Central memory CD8-positive, alpha-beta T cell (primary cell): ENCODE measurements at regions not wholly inside any gene's neighbourhood (a gene's known extent, or its start where the extent isn't known, plus 50 kb on each side); places are given as distances from the start of the nearest gene placed in this dataset.

ENCODE experiments used
- ATAC-seq: fragments of 150-1000 bp; cut with Tn5 transposase; replicated peaks from 2 replicates; pipeline ENCODE4 v1.10.0; 2022; ENCODE audit warnings: mild to moderate bottlenecking, moderate FRiP score, moderate number of reproducible peaks; ENCODE audit not compliant: poor library complexity, severe bottlenecking; ENCODE audit errors: extremely low read depth
- DNase-seq, 2 donors: peaks; one replicate each; pipeline ENCODE4 v3.0.0; 2021; ENCODE audit warnings: low spot score in 2 of 2
- H3K27ac Mint-ChIP-seq: one replicate; pipeline ENCODE4 v1.8.0; 2022; ENCODE audit warnings: low read depth, mild to moderate bottlenecking, moderate library complexity, mixed read lengths
- H3K27me3 Mint-ChIP-seq: one replicate; pipeline ENCODE4 v1.8.0; 2022; ENCODE audit warnings: mixed read lengths
- H3K36me3 Mint-ChIP-seq: one replicate; pipeline ENCODE4 v1.8.0; 2022; ENCODE audit warnings: mild to moderate bottlenecking, moderate library complexity, mixed read lengths; ENCODE audit not compliant: insufficient read depth
- H3K4me1 Mint-ChIP-seq: one replicate; pipeline ENCODE4 v1.8.0; 2022; ENCODE audit warnings: mixed read lengths
- H3K4me3 Mint-ChIP-seq: one replicate; pipeline ENCODE4 v1.8.0; 2022; ENCODE audit warnings: mild to moderate bottlenecking, moderate library complexity, mixed read lengths
- H3K9me3 Mint-ChIP-seq: one replicate; pipeline ENCODE4 v1.8.0; 2022; ENCODE audit warnings: mixed read lengths

DNA sequence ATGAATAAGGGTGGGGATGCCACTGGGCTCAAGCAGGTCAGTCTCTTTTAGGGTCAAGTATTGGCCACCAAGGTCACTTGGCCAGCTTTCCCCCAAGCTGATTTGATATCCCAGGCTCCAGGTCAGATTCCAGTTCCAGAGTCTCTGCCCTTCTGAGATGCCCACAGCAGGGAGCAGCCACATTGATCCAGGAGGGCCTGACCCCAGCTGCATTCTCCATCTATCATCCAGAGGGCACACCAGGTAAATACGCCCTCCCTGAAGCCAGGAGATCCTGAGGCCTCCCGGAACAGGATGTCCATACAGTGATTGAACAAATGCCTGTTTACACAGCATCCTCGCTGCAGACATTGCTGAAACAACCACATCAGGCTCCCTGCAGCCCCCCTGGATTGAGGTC lies 264.6 kb upstream of the TLE3 start:
- no peak for ATAC-seq
- Mint-ChIP-seq H3K27ac (no peak overlapping the region), H3K4me3 (no peak overlapping the region), H3K9me3 (no peaks in the 10 kb centered on the region), H3K4me1 (no peaks in the 10 kb centered on the region), H3K27me3 (peaks cover 38% of the 10 kb centered on the region), H3K36me3 (no peaks in the 10 kb centered on the region)
- DNase-seq, result no peak

DNA sequence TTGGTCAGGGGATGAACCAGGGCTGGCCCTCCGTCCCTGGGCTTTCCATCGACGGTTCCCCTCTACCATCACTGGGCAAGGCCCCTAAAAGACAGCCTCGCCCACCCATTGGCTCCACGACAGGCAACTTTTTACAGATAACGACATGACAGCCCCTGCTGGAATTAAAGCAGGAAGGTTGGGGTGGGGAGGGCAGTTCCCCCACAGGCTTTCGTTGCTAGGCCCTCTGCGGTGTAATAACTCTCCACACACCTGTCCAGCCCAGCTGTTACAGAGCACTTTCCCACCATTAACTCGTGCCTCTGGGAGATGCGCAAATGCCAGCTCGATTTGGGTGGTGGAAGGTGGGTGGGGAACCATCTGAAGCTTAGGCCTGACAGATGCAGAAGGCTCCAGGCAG lies 264.2 kb upstream of the TLE3 start:
- Mint-ChIP-seq H3K36me3 (no peaks in the 10 kb centered on the region), H3K4me3 (no peak overlapping the region), H3K27ac (no peak overlapping the region), H3K9me3 (no peaks in the 10 kb centered on the region), H3K27me3 (peaks cover 38% of the 10 kb centered on the region), H3K4me1 (no peaks in the 10 kb centered on the region)
- DNase-seq, result no peak
- no peak for ATAC-seq

DNA sequence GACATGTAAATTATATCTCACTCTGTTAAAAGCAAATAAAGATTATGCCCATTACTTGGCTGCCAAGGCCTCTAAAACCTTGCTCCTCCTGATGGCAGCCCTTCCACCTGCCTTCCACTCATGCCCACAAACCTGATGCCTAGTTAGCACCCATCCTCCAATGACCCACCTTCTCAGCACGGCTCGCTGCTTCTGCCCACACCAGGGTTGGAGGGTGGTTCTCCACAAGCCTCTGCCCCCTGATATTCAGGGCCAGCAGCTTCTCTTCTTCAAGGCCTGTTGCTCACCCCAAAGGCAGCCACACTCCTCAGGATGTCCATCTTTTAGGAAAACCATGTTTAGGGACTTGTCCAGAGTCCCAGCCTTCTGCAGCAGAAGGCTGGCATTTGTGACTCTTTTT lies 263.4 kb upstream of the TLE3 start:
- Mint-ChIP-seq H3K4me1 (no peaks in the 10 kb centered on the region), H3K27me3 (peaks cover 38% of the 10 kb centered on the region), H3K9me3 (no peaks in the 10 kb centered on the region), H3K4me3 (no peak overlapping the region), H3K27ac (no peak overlapping the region), H3K36me3 (no peaks in the 10 kb centered on the region)
- DNase-seq, result no peak
- no peak for ATAC-seq

DNA sequence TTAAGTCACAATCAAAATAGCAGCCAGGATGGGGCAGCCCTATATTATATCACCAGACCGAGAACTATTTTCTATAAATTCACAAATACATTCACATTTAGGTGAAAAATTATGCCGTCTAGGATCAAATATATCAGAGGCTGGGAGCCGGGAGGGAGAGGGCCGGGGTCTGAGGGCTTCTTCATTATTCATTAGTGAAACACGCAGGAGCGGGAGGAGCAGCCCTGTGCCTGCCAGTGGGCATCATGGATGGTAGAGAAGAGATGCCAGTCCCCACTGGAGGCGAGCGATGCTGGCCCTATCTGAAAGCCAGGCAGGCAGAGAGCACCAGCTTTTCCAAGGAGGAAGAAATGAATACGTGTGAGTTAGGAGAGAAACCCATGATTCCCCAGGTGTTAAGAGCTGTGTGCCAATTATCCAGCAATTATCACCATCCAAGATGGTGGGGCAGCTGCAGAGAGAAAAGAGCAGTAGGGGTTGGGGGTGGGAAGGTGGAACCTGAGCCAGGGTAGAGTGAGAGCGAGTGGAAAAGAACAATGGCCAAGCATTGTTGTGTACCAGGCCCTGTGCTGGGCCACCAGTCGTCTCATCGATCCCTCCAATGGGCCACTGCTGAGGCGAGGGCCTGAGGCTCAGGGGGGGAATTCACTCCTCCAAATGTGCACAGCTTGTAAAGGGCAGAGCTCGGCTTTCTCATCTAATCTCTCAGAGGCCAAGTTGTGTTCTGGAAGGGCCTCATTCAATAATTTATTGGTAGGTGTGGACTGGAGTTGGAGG lies 261.3 kb upstream of the TLE3 start:
- no peaks in the 10 kb centered on the region for H3K36me3 Mint-ChIP-seq
- H3K4me3 Mint-ChIP-seq, result no peak overlapping the region
- peaks cover 30% of the 10 kb centered on the region for H3K27me3 Mint-ChIP-seq
- ATAC-seq (no peak), DNase-seq (no peak)
- H3K9me3 Mint-ChIP-seq, result no peaks in the 10 kb centered on the region
- H3K4me1 Mint-ChIP-seq, result no peaks in the 10 kb centered on the region
- no peak overlapping the region for H3K27ac Mint-ChIP-seq

DNA sequence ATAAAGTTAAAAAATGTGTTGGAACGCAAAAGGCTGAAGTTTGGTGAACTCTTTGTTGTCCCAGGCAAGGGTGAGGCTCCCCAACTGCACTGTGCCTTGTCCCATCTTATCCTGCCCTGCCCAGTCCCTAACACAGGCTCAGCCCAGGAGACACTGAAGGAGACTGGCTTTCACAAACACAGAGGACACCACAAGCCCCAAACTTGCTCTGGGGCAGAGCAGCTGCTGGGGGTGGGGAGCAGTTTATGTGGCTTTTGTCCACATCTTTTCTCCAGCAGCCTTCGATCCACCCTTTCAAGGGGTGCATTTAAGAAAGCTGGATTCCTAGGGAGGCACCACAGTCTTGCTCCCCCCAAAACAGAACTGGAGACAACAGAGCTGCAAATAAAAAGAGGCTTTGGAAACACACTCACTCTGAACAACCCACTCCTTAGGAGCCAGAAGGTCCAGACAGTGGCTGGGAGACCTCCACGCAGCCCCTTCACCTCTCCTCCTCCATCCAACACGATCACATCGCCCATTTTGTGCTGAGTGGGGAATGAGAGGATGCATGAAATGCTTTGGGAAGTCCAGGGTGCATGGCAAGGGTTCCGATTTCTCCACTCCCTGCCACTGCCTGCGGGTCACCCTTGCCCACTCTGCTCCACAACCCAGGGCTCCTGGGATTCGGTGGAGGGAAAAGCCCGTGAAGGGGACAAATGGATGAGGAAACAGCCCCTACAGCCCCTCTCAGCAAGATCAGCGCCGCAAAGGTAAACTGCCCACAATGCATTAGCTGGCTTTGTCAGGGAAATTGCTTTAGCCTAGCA lies 260.5 kb upstream of the TLE3 start:
- no peaks in the 10 kb centered on the region for H3K9me3 Mint-ChIP-seq
- no peaks in the 10 kb centered on the region for H3K4me1 Mint-ChIP-seq
- no peak for ATAC-seq
- DNase-seq, result no peak
- H3K27me3 Mint-ChIP-seq, result peaks cover 22% of the 10 kb centered on the region
- no peak overlapping the region for H3K4me3 Mint-ChIP-seq
- H3K27ac Mint-ChIP-seq, result no peak overlapping the region
- H3K36me3 Mint-ChIP-seq, result no peaks in the 10 kb centered on the region

DNA sequence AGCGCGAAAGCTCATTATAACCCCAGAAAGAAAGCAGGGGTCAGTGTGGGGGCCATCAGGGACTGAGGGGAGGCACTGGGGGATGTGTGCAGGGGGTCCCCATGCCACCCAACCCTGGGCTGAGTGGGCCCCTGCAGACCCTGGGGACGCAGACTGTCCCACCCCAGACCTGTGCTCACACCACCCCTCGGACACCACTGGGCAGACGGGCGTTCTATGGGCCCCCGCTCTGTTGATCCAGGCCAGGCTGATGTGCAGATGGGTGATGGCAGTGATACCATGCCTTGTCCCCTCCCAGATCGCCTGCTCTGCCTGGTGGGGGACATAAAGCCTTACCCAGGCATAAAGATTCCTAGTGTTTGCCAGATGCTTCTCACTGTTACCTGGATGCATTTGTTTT lies 259.7 kb upstream of the TLE3 start:
- ATAC-seq (no peak), DNase-seq (no peak)
- Mint-ChIP-seq H3K36me3 (no peaks in the 10 kb centered on the region), H3K9me3 (no peaks in the 10 kb centered on the region), H3K4me1 (no peaks in the 10 kb centered on the region), H3K27me3 (peaks cover 14% of the 10 kb centered on the region), H3K4me3 (no peak overlapping the region), H3K27ac (no peak overlapping the region)

DNA sequence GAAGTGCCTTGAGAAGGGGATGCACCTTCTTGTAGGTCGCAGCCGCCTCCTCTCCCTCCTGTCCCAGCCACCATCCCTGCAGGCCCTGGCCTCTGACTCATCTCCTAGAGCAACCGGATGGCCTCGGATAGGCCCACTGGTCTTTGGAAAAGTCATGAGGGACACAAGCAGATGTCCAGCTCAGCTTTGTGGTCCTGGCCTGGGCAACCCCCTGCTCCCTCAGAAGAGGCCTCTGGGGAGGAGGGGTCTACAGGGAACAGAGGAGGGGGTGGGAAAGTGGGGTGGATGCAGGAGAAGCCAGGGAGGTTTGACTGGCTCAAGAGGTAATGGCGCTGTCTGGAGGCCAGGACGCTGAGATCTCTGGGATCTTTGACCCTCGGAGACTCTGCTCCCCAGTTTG lies 259.2 kb upstream of the TLE3 start:
- ATAC-seq (no peak), DNase-seq (peak in 1 of 2 donors; percentile 6)
- no peaks in the 10 kb centered on the region for H3K4me1 Mint-ChIP-seq
- no peaks in the 10 kb centered on the region for H3K36me3 Mint-ChIP-seq
- H3K27me3 Mint-ChIP-seq, result peaks cover 13% of the 10 kb centered on the region
- no peak overlapping the region for H3K4me3 Mint-ChIP-seq
- no peaks in the 10 kb centered on the region for H3K9me3 Mint-ChIP-seq
- no peak overlapping the region for H3K27ac Mint-ChIP-seq

DNA sequence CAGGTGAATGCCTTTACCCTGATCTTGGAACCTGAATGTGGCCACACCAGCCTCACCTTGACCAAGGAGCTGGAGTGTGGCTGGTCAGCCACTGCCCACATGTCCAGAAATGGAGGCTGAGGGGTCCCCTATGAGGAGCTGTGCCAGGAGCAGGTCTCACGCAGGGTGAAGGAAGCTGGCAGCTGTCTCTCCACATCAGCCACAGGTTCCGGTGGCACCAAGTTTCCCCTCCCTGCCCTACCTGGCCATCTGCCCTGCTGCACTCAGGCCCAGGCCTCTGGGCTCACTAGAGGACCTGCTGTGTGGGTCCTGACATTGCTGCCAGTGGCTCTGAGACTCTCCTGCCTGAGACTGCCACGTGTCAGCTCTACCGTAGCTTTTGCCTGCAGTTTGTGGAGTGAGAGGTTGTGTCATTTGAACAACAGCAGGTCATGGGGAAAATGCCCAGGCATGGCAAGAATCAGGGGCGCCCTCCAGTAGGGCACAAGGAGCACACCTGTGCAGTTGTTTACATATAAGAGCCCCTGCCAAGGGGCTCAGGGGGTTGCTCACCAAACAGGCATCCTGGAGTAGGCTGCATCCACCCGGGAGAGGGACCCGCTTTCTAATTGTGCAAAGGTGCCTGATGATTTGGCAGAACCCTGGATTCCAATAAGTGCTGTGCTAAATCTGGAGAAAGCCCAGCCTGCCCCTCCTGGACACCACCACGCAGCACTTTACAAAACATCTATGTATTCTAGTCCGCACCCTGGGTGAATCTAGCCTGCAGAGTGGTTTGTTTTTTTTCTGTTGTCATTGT lies 258.5 kb upstream of the TLE3 start:
- Mint-ChIP-seq H3K9me3 (no peaks in the 10 kb centered on the region), H3K4me3 (no peak overlapping the region), H3K4me1 (no peaks in the 10 kb centered on the region), H3K27ac (no peak overlapping the region), H3K27me3 (peaks cover 13% of the 10 kb centered on the region), H3K36me3 (no peaks in the 10 kb centered on the region)
- DNase-seq, result peak in 1 of 2 donors; percentile 6
- ATAC-seq, result no peak

DNA sequence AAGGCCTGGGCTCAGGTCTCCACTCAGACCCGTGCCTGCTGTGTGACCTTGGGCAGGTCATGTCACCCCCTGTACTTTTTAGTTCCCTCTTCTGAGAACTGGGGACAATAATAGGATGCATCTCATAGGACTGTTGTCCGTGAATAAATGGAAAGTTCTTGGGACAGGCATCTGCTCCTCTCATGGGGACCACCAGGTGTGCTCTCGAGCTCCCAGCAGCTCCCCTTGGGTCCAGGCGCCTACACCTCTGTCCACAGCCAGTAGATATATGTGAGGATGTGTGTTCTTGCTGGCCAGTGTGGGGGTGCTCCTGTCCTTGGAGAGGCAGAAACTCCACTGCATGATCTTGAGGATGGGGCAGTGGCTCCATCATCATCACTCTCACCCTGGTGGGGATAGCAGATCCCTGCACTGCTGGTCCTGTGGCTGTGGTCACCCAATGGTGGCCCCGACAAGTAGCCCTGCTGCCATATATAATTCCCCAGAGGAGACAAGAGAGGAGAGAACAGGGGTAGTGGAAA lies 257.6 kb upstream of the TLE3 start:
- H3K4me1 Mint-ChIP-seq, result no peaks in the 10 kb centered on the region
- peak in 1 of 2 donors; percentile 4 for DNase-seq
- peaks cover 13% of the 10 kb centered on the region for H3K27me3 Mint-ChIP-seq
- H3K4me3 Mint-ChIP-seq, result no peak overlapping the region
- H3K9me3 Mint-ChIP-seq, result no peaks in the 10 kb centered on the region
- ATAC-seq, result no peak
- H3K27ac Mint-ChIP-seq, result no peak overlapping the region
- H3K36me3 Mint-ChIP-seq, result no peaks in the 10 kb centered on the region

DNA sequence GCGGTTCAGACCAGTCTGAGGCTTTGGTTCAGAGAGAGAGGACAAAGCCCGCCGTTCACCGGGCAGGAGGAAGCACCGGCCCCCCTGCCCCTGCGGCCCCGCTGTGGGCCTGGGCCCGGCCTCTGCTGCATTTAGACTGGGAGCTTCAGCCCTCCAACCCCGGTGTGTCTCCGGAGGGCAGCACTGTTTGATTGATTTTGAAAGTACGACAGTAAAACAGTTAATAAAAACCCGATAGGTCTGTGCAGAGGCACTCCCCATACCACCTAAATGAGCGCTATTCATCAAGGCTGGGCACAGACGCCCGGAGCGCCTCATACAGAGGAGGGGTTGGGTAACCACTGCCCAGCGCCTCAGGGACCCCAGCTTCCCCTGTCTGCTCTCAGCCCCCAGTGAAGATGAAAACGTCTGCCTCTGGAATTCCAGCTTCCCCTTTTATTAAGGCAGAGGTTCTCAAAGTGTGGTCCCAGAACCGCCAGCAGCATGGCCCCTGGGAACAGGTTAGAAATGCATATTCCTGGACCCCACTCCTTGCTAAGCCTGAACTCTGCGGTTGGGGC lies 256.7 kb upstream of the TLE3 start:
- no peak overlapping the region for H3K27ac Mint-ChIP-seq
- DNase-seq, result peak; percentile 5 to 8
- H3K4me1 Mint-ChIP-seq, result no peaks in the 10 kb centered on the region
- no peaks in the 10 kb centered on the region for H3K9me3 Mint-ChIP-seq
- no peak overlapping the region for H3K4me3 Mint-ChIP-seq
- no peaks in the 10 kb centered on the region for H3K36me3 Mint-ChIP-seq
- ATAC-seq, result no peak
- peaks cover 16% of the 10 kb centered on the region for H3K27me3 Mint-ChIP-seq

DNA sequence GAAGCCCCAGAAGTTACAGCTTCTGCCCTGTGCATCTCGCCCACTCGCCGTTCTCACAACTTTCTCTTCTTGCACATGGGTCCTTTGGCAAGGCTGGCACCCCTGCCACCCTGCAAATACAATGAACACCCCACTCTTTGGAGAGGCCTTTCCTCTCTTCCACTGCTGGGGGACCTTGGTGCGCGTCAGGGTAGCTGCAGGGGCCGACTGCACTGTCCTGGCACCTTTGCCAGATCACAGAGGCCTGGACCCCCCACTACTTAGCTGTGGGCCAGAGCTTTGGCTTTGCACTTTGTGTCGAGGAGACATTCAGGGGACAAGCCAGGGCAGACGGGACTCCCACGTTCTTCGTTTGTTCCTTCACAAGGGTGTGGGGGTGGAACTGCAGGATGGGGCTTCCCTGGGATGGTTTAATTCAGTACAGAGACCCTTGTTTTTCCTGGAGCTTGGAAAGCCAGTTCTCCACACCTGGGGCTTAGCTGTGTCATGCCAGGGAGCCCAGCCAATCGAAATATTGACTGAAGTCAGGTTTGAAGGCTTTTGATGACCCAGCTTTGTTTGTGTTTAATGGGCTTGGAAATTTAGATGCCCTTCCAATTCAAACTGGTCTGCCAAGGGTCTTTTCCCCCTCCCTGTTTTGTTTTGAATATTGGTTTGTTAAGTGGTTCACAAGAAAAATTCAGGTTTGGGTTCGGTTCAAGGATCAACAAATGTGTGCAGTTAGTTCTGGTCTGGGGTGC lies 256.1 kb upstream of the TLE3 start:
- no peak overlapping the region for H3K27ac Mint-ChIP-seq
- H3K9me3 Mint-ChIP-seq, result no peaks in the 10 kb centered on the region
- H3K36me3 Mint-ChIP-seq, result no peaks in the 10 kb centered on the region
- H3K4me1 Mint-ChIP-seq, result no peaks in the 10 kb centered on the region
- H3K4me3 Mint-ChIP-seq, result no peak overlapping the region
- ATAC-seq (no peak), DNase-seq (peak in 1 of 2 donors; percentile 5)
- peaks cover 17% of the 10 kb centered on the region for H3K27me3 Mint-ChIP-seq
